Parathyroid adenoma (tissue), 2 donors: ENCODE measurements at regions not wholly inside any gene's neighbourhood (a gene's known extent, or its start where the extent isn't known, plus 50 kb on each side); places are given as distances from the start of the nearest gene placed in this dataset.

Experiments
- H2AFZ ChIP-seq: fragments of 300-600 bp; sonication (generic); one replicate; pipeline ENCODE4 v1.7.0; 2017; ENCODE audit warnings: antibody characterized with exemption, mild to moderate bottlenecking
- H3K27ac ChIP-seq: fragments of 300-600 bp; sonication (generic); one replicate; pipeline ENCODE4 v1.7.0; 2017
- H3K27me3 ChIP-seq: fragments of 300-600 bp; sonication (generic); one replicate; pipeline ENCODE4 v1.7.0; 2017; ENCODE audit warnings: low read length; ENCODE audit not compliant: control insufficient read depth, insufficient read depth
- H3K36me3 ChIP-seq: fragments of 300-600 bp; sonication (generic); one replicate; pipeline ENCODE4 v1.7.0; 2017; ENCODE audit warnings: low read length; ENCODE audit not compliant: control insufficient read depth, insufficient read depth
- H3K4me1 ChIP-seq: fragments of 300-600 bp; sonication (generic); one replicate; pipeline ENCODE4 v1.7.0; 2017; ENCODE audit warnings: control low read depth
- H3K4me2 ChIP-seq: fragments of 300-600 bp; sonication (generic); one replicate; pipeline ENCODE4 v1.7.0; 2017; ENCODE audit warnings: low read length
- H3K4me3 ChIP-seq: fragments of 300-600 bp; sonication (generic); one replicate; pipeline ENCODE4 v1.7.0; 2017; ENCODE audit warnings: low read depth, low read length
- H3K79me2 ChIP-seq: fragments of 300-600 bp; sonication (generic); one replicate; pipeline ENCODE4 v1.7.0; 2017; ENCODE audit warnings: control low read depth
- H3K9ac ChIP-seq: fragments of 300-600 bp; sonication (generic); one replicate; pipeline ENCODE4 v1.7.0; 2017; ENCODE audit warnings: mild to moderate bottlenecking
- H3K9me3 ChIP-seq: fragments of 300-600 bp; sonication (generic); one replicate; pipeline ENCODE4 v1.7.0; 2017; ENCODE audit warnings: low read length; ENCODE audit not compliant: control insufficient read depth
- TF ChIP-seq, protein P1 (sequence below): fragments of 300-600 bp; sonication (generic); IDR thresholded peaks from one replicate; pipeline ENCODE4 v1.7.0; 2017; ENCODE audit warnings: antibody characterized with exemption, mild to moderate bottlenecking
- donor health status: primary hyperparathyroidism.

GRCh38 chr12:90017316-90017715 lies 308.7 kb upstream of the ATP2B1 start:
- Histone ChIP-seq H3K4me2 (no peak overlapping the region), H2AFZ (no peak overlapping the region), H3K9me3 (no peaks in the 10 kb centered on the region), H3K4me3 (no peak overlapping the region), H3K9ac (no peak overlapping the region), H3K27ac (no peak overlapping the region), H3K4me1 (no peaks in the 10 kb centered on the region), H3K36me3 (no peaks in the 10 kb centered on the region), H3K27me3 (no peaks in the 10 kb centered on the region), H3K79me2 (no peaks in the 10 kb centered on the region)
- TF ChIP-seq, protein P1, sequence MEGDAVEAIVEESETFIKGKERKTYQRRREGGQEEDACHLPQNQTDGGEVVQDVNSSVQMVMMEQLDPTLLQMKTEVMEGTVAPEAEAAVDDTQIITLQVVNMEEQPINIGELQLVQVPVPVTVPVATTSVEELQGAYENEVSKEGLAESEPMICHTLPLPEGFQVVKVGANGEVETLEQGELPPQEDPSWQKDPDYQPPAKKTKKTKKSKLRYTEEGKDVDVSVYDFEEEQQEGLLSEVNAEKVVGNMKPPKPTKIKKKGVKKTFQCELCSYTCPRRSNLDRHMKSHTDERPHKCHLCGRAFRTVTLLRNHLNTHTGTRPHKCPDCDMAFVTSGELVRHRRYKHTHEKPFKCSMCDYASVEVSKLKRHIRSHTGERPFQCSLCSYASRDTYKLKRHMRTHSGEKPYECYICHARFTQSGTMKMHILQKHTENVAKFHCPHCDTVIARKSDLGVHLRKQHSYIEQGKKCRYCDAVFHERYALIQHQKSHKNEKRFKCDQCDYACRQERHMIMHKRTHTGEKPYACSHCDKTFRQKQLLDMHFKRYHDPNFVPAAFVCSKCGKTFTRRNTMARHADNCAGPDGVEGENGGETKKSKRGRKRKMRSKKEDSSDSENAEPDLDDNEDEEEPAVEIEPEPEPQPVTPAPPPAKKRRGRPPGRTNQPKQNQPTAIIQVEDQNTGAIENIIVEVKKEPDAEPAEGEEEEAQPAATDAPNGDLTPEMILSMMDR: no peak

DNA sequence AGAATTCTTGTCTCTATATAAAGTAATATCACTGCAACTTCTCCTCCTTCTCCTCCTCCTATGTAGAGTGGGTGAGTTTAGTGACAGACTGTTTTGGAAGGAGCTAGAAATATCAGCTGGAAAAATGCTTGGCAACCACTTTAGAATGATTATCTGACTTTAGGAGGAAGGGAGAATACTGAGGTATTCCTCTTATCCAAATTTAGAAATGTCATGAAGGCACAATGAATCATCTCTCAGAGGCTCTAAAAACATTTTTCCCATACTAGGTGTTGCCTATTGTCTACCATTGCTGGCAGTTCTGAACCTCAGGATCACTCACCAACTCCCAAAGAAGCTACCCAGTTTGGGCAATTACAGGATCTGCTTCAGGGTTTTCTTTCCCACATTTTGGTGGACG lies 306.6 kb upstream of the ATP2B1 start:
- TF ChIP-seq, protein P1: no peak
- Histone ChIP-seq H3K27ac (no peak overlapping the region), H3K4me1 (peaks cover 2% of the 10 kb centered on the region), H3K9ac (no peak overlapping the region), H3K4me2 (no peak overlapping the region), H3K79me2 (no peaks in the 10 kb centered on the region), H3K9me3 (no peaks in the 10 kb centered on the region), H3K36me3 (no peaks in the 10 kb centered on the region), H2AFZ (peak overlapping the region; percentile 35), H3K27me3 (no peaks in the 10 kb centered on the region), H3K4me3 (no peak overlapping the region)

DNA sequence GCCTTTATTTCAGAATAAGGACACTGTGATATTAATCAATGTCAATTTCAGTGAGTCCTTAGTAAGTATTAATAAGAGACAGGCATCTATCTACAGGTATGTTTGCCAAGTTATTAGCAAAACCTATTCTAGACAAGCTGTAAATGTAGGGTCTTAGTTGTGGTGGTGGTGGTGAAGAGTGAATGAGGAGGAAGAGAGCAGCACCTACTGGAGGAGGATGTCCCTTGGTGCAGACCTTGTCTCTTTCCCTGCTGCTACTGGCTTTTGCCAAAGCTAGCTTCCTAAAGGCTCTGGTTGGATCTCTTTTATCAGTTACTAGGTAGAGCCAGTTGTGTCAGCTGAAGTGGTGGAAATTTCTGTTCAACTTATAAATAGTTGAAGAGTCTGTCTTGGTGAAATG lies 304.8 kb upstream of the ATP2B1 start:
- Histone ChIP-seq H3K36me3 (no peaks in the 10 kb centered on the region), H3K79me2 (no peaks in the 10 kb centered on the region), H3K9me3 (no peaks in the 10 kb centered on the region), H3K27ac (no peak overlapping the region), H3K9ac (no peak overlapping the region), H3K4me2 (no peak overlapping the region), H3K27me3 (no peaks in the 10 kb centered on the region), H3K4me3 (no peak overlapping the region), H3K4me1 (peaks cover 2% of the 10 kb centered on the region), H2AFZ (peak overlapping the region; percentile 19)
- TF ChIP-seq, protein P1: peak; percentile 12

DNA sequence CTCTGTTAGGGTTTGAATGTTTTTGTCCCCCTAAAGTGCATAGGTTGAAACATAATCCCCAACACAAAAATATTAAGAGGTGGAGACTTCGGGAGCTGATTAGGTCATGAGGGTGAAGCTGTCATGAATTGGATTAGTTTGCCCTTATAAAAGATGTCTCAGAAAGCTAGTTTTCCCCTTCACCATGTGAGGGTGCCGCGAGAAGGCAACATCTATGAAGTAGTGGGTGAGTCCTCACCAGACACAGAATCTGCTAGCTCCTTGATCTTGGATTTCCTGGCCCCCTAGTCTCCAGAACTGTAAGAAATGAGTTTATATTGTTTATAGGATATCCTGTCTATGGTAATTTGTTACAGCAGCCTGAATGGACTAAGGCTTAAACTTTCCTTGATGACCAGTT lies 301.5 kb upstream of the ATP2B1 start:
- Histone ChIP-seq H3K79me2 (no peaks in the 10 kb centered on the region), H3K4me2 (no peak overlapping the region)
- TF ChIP-seq, protein P1: no peak

DNA sequence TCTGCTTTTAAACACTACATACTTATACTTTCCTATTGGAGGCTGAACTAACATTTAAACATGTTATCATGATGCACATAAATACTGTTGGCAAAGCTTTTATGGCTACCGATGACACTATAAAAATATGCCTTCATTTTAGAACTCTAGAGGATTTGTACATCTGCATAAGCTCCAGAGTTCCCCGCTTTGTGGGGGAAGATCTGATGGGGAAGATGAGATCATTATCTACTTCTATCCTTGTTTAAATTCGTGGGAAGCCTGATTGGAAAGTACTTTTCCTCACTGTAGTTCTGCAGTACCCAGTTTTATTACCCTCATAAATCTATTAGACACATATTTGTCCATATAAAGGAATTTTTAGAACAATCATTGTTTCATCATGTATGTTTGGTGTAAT lies 299.6 kb upstream of the ATP2B1 start:
- TF ChIP-seq, protein P1: no peak

More for the DNA sequence above, 301.5 kb upstream of the ATP2B1 start:
- Histone ChIP-seq H3K4me3 (no peak overlapping the region), H3K27ac (no peak overlapping the region), H3K4me1 (peaks cover 2% of the 10 kb centered on the region), H3K9ac (no peak overlapping the region), H3K9me3 (no peaks in the 10 kb centered on the region), H3K27me3 (no peaks in the 10 kb centered on the region), H2AFZ (no peak overlapping the region), H3K36me3 (no peaks in the 10 kb centered on the region)

More for the DNA sequence above, 299.6 kb upstream of the ATP2B1 start:
- H3K4me3 ChIP-seq: no peak overlapping the region
- H3K36me3 ChIP-seq: no peaks in the 10 kb centered on the region
- H3K9me3 ChIP-seq: no peaks in the 10 kb centered on the region
- H3K27me3 ChIP-seq: no peaks in the 10 kb centered on the region
- H3K4me1 ChIP-seq: peaks cover 2% of the 10 kb centered on the region
- H3K79me2 ChIP-seq: no peaks in the 10 kb centered on the region
- no peak overlapping the region for H2AFZ ChIP-seq
- no peak overlapping the region for H3K4me2 ChIP-seq
- H3K27ac ChIP-seq: no peak overlapping the region
- no peak overlapping the region for H3K9ac ChIP-seq
